HuH-7 (cell line): ENCODE measurements at regions not wholly inside any gene's neighbourhood (a gene's known extent, or its start where the extent isn't known, plus 50 kb on each side); places are given as distances from the start of the nearest gene placed in this dataset.
"Not testable (repeated sequence)": the region's sequence is repeated elsewhere in the genome, so short reads cannot be mapped to it uniquely, and the experiment has no call there.

Experiments used
- DNase-seq: peaks from one replicate; pipeline ENCODE4 v3.0.0; 2011; ENCODE audit warnings: low spot score

DNA sequence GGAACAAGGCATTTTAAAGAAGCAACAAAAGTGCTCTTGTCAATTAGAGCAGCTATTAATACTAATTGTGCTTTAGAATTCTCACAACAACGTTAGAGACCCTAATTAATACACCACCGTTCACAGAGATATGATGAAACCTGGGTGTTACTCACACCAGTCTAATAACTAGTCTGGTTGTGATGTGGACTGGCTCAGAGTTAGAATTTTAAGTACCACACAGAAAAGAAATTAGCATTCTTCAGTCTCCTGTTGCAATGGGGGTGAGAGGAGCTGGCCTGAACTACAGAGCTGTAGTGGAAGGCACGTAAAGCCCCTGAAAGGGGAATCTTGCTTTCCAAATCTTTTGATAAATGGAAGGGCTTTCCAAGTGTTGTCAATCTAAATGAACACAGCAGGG lies 240.8 kb upstream of the TOX3 start:
- DNase-seq = no peak

DNA sequence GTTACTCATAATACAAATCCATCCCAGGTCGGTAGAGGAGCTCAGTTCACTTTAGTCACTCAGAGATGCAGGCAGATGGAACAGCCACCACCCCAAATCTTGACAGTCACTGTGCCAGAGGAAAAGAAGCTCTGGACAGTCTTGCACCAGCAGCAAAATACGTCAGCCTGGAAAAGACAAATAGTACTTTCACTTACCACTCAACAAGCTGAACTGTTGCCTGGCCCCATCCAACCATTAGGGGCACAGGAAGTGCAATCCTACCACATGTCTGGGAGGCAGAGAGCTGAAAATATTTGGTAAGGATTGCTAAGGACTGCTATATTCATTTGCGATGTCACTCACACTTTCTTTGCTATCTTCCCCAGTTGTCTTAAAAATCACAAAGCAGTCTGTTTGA lies 239.1 kb upstream of the TOX3 start:
- DNase-seq = no peak

DNA sequence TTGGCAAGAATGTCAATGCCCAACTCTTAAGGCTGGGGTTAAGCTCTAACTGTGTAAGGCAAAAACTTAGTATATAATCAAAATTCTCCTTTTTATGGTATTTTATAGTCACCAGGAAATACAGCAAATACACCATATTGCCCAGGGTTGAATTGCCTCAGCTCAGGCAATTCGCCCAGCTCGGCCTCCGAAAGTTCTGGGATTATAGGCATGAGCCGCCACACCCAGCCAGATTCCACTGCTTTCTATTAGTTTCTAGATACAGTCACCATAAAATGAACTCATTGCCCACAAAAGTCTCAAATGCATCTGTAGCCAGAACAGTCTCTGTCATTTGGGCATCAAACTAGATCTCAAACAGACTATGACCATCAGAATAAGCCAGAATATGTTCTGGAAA lies 238.7 kb upstream of the TOX3 start:
- DNase-seq = no peak

DNA sequence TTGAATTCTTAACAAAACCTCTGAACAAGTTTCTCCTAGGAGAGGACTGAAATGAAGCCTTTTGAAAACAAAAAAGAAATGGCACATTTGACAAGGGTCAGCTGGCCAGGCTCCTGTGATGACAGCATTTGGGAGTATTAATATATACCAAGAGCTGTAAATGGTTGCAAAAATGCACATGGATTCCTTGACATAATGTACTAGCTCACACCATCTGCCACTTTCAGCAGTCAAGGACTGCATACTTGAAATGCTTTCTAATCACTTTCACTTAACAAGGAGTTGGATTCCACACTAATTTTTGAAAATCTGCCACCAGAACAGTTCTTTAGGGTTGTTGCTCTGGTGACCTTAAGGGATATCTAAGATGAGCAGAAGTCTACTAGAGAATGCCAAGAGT lies 236.7 kb upstream of the TOX3 start:
- DNase-seq = no peak

DNA sequence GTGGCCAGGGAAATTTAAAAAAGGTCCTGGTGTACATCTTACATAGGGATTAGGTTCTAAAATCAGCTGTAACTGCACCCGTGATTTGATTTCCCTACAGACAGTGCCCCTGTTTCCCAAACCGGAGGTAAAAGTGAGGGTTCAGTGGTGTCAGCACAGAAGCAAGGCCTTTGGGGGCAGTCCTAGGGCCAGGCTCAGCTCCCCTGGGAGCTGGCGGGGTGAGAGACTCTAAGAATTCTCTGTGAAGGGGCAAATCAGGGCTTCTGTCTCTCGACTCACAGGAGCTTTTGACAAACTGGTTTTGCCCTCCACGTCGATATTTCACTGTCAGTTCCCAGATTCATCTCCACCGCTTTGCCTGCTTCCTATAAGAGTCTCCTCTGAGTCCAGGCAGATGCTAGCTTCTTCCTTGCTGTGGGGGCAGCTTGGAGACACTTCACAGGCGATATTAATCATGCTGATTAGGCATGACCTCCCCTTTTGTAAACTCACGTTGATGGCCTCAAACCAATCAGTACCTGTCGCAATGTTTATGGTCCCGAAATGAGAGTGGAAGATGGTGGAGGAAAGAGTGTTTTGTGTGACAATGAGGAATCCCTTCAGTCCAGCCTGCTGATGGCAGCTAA lies 234.2 kb upstream of the TOX3 start:
- DNase-seq = no peak

DNA sequence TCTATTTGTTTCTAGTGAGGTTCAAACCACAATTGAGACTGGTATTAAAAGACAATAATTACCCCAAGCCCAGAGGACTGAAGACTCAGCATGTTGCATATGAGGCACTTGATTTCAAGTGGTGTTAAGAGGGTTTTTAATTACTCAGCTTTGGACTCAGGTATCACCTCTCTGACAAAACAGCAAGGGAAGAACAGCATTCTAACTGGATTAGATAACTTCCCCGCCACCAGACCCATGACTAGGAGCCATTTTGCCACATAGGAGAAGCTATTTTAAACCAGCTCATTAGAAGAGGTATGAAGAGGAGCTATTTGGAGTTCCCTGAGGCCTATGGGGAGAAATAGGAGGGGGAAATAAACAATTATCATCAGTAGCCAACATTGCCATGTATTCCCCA lies 226.1 kb upstream of the TOX3 start:
- DNase-seq = no peak

DNA sequence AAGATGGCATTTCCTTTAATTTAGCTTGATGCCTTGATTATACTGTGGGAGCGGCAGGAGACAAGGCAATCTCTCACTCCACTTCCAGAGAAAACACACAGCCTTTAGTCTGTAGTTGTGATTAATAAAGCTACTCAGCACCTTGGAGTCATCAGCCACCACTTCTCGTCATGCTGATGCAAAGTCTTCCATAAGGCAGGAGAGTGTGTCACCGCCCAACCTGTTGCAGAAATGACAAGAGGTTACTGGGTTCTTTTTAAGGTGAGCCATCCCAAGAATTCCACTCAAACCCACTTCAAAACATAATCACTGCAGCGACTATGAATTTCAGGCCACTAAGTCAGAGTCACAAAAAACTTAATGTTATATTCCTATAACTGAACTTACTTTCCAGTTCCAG lies 223.9 kb upstream of the TOX3 start:
- no peak for DNase-seq

DNA sequence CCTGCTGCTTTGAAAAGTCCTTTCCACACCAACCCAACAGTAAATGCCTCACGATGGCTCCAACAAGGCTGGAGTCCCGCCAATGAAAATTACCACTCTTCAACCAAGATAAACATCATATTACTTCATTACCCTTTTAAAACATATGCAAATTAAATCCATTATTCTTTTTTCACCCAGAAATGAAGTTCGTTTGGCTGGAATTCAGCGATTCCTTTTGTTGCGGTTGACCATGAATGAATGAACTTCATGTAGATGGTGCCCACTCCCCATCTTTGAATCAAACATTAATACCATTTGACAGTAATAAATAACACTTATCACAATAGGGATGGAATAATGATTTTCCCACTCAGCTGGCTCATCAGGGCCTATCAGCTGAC lies 211.5 kb upstream of the TOX3 start:
- no peak for DNase-seq

DNA sequence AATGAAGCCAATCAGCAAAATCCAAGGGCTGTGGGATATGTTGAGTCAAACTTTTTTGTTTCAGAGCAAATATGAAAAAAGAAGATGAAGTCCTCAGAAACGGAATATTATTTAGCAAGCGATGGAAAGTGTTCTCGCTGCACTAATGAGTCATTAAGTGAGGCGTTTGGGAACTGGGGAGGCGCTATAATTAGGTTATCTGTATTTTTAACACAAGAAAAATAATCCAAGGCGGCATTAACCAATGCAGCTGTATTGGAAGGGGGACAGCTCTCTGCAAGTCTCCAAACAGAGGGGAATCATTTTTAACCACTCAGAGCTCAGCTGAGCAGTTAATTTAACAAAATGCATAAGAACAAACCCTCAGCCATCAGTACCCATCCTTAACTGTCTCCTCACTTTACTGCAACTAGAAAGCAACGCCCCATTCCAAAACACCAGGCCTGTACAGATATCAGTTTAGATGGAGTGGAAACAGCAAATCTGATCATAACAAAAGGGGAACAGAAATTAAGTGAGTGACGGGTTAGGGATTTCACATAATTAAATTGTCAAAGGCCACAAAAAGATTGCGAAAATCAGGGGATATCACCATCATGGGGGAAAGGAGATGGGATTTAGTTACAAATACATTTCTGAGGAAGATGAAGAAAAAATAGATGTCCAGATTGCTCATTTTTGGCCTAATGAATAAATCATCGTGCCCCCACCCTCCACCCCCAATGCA lies 211.0 kb upstream of the TOX3 start:
- no peak for DNase-seq

DNA sequence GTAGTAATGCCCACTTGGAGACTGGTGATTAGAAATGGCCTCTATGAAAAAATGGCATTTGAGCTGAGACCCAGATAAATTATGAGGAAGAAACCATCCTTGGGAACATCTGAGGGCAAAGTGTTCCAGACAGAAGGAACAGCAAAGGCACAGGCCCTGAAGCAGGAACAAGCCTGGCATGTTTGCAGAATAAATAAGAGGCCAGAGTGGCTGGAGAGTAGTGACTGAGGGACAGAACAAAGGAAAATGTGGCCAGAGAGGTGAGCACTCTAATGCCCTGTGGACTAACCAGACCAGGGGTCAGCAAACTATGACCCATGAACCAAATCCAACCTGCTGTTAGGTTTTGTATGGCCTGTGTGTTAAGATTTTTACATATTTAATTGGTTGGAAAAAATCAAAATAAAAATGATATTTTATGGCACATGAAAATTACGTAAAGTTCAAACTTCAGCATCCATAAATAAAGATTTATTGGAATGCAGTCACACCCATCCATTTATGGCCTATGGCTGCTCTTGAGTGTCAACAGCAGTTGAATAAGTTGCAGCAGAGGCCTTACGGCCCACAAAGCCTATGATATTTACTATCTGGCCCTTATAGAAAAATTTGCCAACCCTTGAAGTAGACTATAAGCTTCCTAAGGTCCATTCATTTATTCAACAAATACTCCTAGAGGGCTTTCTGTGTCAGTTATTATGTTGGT lies 210.0 kb upstream of the TOX3 start:
- DNase-seq = no peak

DNA sequence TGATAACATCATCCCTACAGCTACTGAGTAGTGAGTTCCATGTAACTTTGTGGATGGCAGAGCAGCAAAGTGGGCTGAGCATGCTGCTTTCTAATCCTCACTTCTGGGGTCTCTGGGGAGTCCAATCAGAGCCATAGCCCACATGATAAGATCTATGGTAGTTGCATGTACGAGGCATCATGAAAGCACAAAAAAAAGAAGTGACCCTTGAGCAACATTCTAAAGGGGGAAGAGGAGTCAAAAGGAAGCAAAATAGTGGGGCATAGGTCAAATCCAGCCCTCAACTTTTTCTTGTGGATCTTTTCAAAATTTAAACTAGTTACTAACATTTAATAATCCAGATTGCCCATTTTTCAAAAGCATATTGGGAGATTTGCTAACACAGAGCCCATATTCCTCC lies 208.5 kb upstream of the TOX3 start:
- no peak for DNase-seq

DNA sequence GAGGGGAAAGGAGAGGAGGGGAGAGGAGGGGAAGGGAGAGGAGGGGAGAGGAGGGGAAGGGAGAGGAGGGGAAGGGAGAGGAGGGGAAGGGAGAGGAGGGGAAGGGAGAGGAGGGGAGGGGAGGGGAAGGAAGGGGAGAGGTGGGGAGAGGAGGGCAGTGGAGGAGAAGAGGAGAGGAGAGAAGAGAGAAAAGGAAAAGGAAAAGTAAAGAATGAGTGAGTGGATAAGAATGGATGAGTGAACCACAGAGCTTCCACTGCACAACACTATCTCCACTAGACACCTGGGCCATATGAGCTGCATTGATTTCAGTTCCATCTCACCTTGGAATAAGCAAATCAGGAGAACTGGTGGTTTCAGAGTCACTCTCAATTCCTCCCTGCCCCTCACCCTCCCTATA lies 204.1 kb upstream of the TOX3 start:
- no peak for DNase-seq

DNA sequence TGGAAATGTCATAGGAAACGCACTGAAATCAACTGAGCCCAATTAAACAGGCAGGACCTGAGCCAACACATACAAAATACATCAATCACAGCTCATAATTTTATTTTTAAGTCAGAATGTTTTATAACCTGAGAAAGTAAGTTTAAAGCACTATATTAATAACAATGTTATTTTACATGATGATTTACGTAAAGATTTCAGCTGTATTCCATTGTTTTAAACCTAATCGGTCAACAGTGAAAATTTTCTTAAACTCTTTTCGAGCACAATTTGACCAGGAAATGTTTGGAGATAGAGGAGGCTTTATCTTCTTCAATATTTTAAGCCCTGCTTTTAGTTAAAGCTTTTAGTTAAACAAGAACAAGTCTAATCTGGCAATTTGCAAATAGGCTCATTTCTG lies 201.8 kb upstream of the TOX3 start:
- no peak for DNase-seq

DNA sequence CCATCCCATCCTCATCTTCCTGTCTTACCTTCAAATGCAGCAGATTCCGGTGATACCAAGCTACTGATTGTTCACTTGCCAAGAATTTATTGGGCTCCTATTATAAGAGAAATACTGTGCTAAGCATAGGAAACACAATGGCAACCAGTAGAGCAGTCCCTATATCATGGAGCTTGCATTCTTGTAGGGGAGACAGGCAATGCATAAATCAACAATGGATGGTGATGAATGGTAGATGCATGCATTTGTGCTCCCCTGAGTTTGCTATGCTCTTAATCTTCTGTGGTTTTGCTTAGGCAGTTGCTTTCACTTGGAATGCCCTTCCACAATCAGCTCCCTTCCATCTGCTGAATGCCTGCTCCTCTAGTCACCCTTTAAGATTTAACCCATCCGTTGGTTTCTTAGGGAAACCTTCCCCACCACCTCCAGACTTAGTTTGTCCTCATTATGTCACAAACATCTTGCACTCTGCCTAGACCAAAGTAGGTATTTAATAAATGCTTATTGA lies 200.2 kb upstream of the TOX3 start:
- DNase-seq = no peak

DNA sequence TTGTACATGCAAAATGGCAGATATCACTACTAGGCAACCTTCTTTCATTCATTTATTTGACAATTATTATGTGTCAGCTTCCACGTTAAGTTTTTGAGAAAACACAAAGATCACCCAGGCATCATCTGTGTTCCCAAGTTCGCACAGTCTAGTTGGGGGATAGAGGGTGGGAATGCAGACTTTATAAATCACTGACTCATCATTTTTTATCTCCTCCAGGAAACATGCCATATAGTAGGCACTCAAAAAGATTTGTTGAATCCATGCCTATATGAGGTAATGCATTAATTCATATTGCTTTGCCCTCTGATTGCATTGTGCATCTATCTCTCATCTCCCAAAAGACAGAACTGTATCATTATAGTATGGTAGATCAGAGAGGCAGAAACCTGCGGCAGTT lies 196.8 kb upstream of the TOX3 start:
- DNase-seq = no peak

DNA sequence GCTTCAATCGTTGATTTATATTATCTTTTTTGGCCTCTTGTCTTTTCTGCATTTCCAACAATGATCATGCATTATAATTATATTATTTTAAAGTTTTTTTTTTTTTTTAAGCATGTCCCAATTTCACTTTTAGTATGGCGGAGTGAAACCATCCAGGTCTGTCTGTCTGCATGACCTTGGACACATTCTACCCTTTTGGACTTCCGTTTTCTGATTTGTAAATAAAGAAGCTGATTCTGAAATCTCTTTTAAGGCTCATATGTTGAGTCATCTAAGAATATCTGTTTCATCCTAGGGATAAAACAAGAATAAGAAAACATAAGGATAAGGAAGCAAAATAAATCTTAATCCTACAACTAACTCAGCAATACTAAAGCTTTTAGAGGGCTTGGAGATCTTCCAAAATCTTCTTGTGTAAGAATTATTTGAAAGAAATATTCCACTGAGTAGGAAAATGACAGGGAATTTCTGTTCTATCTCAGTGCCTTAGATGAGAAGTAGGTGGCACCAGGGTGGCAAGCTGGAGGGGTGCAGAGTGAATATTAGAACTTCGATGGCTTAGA lies 195.7 kb upstream of the TOX3 start:
- no peak for DNase-seq

DNA sequence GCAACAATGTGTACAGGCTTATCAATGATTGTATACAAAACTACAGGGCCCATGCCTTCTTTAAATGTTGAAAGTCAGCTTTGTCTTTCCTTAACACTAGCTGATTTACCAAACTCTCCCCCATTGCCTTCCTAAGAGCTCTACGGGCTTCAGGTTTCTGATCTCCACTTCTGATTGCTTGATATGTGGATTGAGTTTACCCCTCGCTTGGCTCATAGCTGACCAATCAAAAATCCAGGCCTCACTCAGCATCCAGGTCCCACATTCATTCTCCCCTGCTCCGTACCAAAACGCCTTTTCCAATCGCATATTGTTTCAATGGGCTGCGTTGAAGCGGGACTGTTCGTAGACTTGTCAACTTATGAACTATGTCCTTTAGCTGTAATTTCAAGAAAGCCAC lies 195.1 kb upstream of the TOX3 start:
- DNase-seq = no peak

DNA sequence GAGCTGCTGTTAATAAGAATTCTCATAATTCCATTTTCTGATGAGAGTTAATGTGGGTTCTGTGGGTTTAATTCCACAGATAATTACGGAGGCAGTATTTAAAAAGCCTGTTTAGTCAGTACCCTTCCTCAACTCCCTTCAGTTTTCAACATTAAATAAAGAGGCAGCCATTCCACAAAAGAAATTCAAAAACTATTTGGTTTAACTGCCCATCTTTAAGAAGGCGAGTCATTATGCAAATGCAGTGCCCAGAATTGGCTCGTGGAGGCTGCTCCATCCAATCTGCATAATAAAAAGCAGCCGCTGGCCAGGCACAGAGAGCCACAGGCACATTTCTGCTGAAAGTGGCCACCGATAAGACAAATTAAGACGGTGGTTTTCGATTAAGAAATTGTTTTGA lies 194.4 kb upstream of the TOX3 start:
- no peak for DNase-seq

DNA sequence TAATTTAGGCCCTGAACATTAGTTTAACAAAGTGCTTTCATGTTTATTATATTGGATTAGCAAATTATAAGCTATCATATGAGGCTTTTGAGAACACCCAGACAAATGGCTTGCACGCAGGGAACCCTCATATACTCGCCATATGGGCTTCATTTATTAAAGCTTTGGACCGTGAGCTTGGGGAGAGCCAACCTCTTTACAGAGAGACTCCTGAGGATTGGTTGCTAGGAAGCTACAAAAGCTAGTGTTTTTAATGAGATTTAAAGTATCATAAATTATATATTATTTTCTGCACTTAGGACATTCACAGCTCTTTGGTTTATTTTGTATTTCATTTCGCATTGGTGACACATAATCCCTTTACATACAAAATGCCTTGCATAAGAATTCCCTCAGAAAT lies 193.8 kb upstream of the TOX3 start:
- DNase-seq = no peak

DNA sequence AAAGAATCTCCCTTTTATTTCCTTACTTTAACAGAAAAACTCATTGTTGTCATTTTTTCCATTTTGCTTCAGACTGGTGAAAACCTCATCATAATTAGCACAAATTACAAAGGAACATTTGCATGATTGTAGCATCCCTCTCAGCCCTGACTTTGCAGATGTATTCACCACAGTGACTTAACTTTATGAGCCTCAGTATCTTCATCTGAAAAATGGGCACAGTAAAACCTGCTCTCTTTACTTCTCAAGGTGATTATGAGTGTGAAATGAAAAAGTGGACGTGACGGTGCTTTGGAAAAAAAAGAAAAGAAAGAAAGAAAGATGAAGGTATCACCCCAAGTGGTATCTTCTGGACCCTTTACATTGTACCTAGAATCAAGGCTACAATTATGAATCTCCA lies 193.4 kb upstream of the TOX3 start:
- no peak for DNase-seq

DNA sequence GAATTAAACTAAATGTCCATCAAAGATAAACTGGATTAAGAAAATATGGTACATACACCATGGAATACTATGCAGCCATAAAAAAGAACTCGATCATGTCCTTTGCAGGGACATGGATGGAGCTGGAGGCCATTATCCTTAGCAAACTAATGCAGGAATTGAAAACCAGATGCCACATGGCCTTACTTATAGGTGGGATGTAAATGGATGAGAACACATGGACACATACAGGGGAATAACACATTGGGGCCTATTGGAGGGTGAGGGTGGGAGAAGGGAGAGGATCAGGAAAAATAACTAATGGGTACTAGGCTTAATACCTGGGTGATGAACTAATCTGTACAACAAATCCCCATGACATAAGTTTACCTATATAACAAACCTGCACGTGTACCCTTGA lies 192.0 kb upstream of the TOX3 start:
- DNase-seq = not testable (repeated sequence)

DNA sequence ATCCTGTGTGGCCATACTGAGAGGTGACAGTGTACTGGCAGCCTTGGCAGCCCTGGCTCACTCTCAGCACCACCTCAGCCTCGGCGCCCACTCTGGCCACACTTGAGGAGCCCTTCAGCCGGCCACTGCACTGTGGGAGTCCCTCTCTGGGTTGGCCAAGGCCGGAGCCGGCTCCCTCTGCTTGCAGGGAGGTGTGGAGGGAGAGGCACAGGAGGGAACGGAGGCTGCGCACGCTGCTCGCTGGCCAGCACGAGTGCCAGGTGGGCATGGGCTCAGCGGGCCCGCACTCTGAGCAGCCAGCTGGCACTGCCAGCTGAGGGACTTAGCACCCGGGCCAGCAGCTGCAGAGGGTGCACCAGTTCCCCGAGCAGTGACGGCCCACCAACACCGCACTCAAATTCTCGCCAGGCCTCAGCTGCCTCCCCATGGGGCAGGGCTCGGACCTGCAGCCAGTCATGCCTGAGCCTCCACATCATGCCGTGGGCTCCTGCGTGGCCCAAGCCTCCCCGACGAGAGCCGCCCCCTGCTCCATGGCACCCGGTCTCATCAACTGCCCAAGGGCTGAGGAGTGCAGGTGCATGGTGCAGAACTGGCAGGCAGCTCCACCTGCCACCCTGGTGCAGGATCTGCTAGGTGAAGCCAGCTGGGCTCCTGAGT lies 184.4 kb upstream of the TOX3 start:
- DNase-seq = no peak

DNA sequence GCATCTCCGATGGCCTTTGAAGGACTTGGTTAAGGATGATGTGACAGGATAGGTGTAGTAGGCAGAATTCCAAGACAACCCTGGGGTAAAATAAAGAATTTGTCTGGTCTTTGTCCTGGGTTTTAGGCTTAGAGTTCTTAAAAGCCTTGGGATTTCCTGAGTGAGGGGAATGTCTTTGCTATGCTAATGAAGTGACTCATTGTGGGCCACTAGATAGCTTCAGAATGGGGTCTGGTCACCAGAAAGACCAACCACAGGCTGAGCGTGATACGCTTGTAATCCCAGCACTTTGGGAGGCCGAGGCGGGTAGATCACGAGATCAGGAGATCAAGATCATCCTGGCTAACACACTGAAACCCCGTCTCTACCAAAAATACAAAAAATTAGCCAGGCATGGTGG lies 182.8 kb upstream of the TOX3 start:
- DNase-seq = no peak
